Right ventricle myocardium superior (tissue), 1 donor: ENCODE measurements at regions not wholly inside any gene's neighbourhood (a gene's known extent, or its start where the extent isn't known, plus 50 kb on each side); places are given as distances from the start of the nearest gene placed in this dataset.

ENCODE experiments used
- ATAC-seq: fragments of 200-7000 bp; cut with Tn5 transposase; one replicate; pipeline ENCODE4 v1.9.1; 2020; ENCODE audit warnings: mild to moderate bottlenecking; ENCODE audit not compliant: poor library complexity
- DNase-seq: peaks from one replicate; pipeline ENCODE4 v3.0.0-alpha.2; 2020
- intact Hi-C: fragments of 100-400 bp; cut with DNase I; formaldehyde crosslinking; loops from one replicate; pipeline ENCODE4 v1.11.2; 2022
- donor health status: DM: no; HTN: yes; CAD: no; lungs with severe emphysema.

GRCh38 chr4:29852537-29852936 lies 867.6 kb upstream of the PCDH7 start:
- DNase-seq = no peak
- ATAC-seq = no peak
- intact Hi-C loops = no loop called here

- DNase-seq = no peak
- ATAC-seq = no peak
- intact Hi-C loops = no loop called here
Observed at GRCh38 chr4:29853833-29854232, 866.3 kb upstream of the PCDH7 start.

GRCh38 chr4:29861307-29861706 lies 858.9 kb upstream of the PCDH7 start:
- no peak for ATAC-seq
- DNase-seq = no peak
- intact Hi-C loops = no loop called here

GRCh38 chr4:29867412-29867811 lies 852.8 kb upstream of the PCDH7 start:
- no peak for DNase-seq
- intact Hi-C loops = no loop called here
- no peak for ATAC-seq

GRCh38 chr4:29900336-29900735 lies 819.8 kb upstream of the PCDH7 start:
- DNase-seq = no peak
- ATAC-seq = no peak
- intact Hi-C loops = no loop called here

- DNase-seq (no peak), ATAC-seq (no peak)
- intact Hi-C loops = no loop called here
Observed at GRCh38 chr4:29908276-29908675, 811.9 kb upstream of the PCDH7 start.

- ATAC-seq = no peak
Observed at GRCh38 chr4:29927895-29928294, 792.3 kb upstream of the PCDH7 start.

GRCh38 chr4:29948451-29948850 lies 771.7 kb upstream of the PCDH7 start:
- no peak for DNase-seq
- intact Hi-C loops = no loop called here
- ATAC-seq = no peak

More at GRCh38 chr4:29927895-29928294, 792.3 kb upstream of the PCDH7 start:
- no peak for DNase-seq
- intact Hi-C loops = no loop called here

- ATAC-seq (no peak), DNase-seq (no peak)
- intact Hi-C loops = no loop called here
Observed at GRCh38 chr4:29948858-29949257, 771.3 kb upstream of the PCDH7 start.

GRCh38 chr4:29966386-29966785 lies 753.8 kb upstream of the PCDH7 start:
- no peak for ATAC-seq
- intact Hi-C loops = no loop called here
- DNase-seq = no peak

- ATAC-seq = no peak
Observed at GRCh38 chr4:29970626-29971025, 749.5 kb upstream of the PCDH7 start.

GRCh38 chr4:29972121-29972520 lies 748.0 kb upstream of the PCDH7 start:
- no peak for ATAC-seq
- no peak for DNase-seq
- intact Hi-C loops = no loop called here

More at GRCh38 chr4:29970626-29971025, 749.5 kb upstream of the PCDH7 start:
- intact Hi-C loops = no loop called here
- no peak for DNase-seq

GRCh38 chr4:29983890-29984289 lies 736.3 kb upstream of the PCDH7 start:
- no peak for ATAC-seq
- intact Hi-C loops = no loop called here
- DNase-seq = no peak

GRCh38 chr4:30001628-30002027 lies 718.5 kb upstream of the PCDH7 start:
- DNase-seq = no peak
- intact Hi-C loops = no loop called here
- ATAC-seq = no peak

GRCh38 chr4:30002341-30002740 lies 717.8 kb upstream of the PCDH7 start:
- intact Hi-C loops = no loop called here
- DNase-seq = no peak
- no peak for ATAC-seq

GRCh38 chr4:30005995-30006394 lies 714.2 kb upstream of the PCDH7 start:
- no peak for DNase-seq
- intact Hi-C loops = no loop called here
- no peak for ATAC-seq

- intact Hi-C loops = no loop called here
- ATAC-seq (no peak), DNase-seq (no peak)
Observed at GRCh38 chr4:30024526-30024925, 695.6 kb upstream of the PCDH7 start.

- no peak for DNase-seq
- intact Hi-C loops = no loop called here
- no peak for ATAC-seq
Observed at GRCh38 chr4:30028826-30029225, 691.3 kb upstream of the PCDH7 start.

- intact Hi-C loops = no loop called here
- no peak for ATAC-seq
- no peak for DNase-seq
Observed at GRCh38 chr4:30056016-30056766, 664.0 kb upstream of the PCDH7 start.

- intact Hi-C loops = no loop called here
- ATAC-seq (no peak), DNase-seq (no peak)
Observed at GRCh38 chr4:30068234-30068633, 651.9 kb upstream of the PCDH7 start.
